Testis (tissue), 2 donors: ENCODE measurements at regions not wholly inside any gene's neighbourhood (a gene's known extent, or its start where the extent isn't known, plus 50 kb on each side); places are given as distances from the start of the nearest gene placed in this dataset.

Experiments
- CTCF ChIP-seq, 3 experiments: fragments of 450-650 bp in 2 of 3; fragments of 200-600 bp in 1 of 3; sonication (generic) in 1 of 3; IDR thresholded peaks; one replicate each; pipeline ENCODE4 v1.5.1; 2016 to 2019; ENCODE audit warnings: antibody characterized with exemption in 3 of 3, mild to moderate bottlenecking in 2 of 3, moderate library complexity in 1 of 3
- POLR2A ChIP-seq: fragments of 450-650 bp; IDR thresholded peaks from one replicate; pipeline ENCODE4 v1.6.1; 2017; ENCODE audit warnings: antibody characterized with exemption, mild to moderate bottlenecking, moderate library complexity

GRCh38 chr22:47396515-47396914, 634.1 kb downstream of the TBC1D22A start:
- TF ChIP-seq CTCF (IDR thresholded peaks at IDR 0.05) (no peak), POLR2A (no peak)
